Left renal cortex interstitium (tissue), 4 donors: ENCODE measurements at regions not wholly inside any gene's neighbourhood (a gene's known extent, or its start where the extent isn't known, plus 50 kb on each side); places are given as distances from the start of the nearest gene placed in this dataset.
"Not testable (repeated sequence)": the region's sequence is repeated elsewhere in the genome, so short reads cannot be mapped to it uniquely, and the experiment has no call there.

Source experiments
- DNase-seq, 4 donors: peaks; one replicate each; pipeline ENCODE4 v3.0.0-alpha.2; 2013; ENCODE audit warnings: low read depth in 4 of 4, low spot score in 2 of 4, missing footprints in 1 of 4

DNA sequence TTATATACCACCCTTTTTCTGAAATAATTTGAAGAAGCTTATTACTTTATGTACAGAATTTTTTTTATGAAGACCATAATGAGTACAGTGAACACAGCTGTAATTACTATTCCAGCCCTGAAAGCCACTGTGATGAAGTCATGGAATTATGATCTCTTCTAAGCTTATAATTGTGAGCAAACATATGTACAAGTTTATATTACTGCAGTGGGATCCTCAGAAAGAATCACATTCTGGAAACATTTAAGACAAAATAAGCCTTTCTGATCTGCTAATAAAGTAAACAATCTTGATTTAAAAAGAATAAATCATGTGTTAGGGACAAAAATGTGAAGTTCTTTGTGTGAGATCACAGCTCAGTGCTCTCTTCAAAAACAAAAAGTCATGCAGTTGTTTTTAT lies 560.4 kb downstream of the CD109 start:
- DNase-seq, result no peak

DNA sequence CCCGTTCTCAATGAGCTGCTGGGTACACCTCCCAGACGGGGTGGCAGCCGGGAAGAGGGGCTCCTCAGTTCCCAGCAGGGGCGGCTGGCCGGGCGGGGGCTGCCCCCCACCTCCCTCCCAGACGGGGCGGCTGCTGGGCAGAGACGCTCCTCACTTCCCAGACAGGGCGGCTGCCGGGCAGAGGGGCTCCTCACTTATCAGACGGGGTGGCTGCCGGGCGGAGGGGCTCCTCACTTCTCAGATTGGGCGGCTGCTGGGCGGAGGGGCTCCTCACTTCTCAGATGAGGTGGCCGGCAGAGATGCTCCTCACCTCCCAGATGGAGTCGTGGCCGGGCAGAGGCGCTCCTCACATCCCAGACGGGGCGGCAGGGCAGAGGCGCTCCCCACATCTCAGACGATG lies 559.0 kb downstream of the CD109 start:
- DNase-seq, result not testable (repeated sequence)

GRCh38 chr6:74254147-74254546 lies 558.1 kb downstream of the CD109 start:
- DNase-seq, result not testable (repeated sequence)

- DNase-seq, result no peak
Measured at GRCh38 chr6:74253261-74253660, 557.3 kb downstream of the CD109 start.

- no peak for DNase-seq
Measured at GRCh38 chr6:74250161-74250818, 554.3 kb downstream of the CD109 start.

DNA sequence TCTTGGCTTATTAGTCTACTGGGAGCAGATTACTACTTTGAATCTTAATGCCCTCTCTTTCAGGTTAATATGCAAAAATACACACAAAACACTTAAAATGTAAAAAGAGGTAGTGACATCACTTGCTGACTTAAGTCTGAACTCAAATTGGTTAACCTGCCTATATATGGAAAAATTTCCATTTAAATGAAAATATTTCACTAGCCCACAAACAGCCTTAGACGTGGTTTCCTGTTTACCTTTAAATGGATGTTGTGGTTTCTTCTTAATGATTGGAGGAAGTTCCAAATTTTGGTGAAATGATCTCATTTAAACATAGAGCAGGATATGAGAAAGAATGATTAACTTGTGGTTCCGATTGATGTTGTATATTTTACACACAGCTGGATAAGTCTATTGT lies 553.7 kb downstream of the CD109 start:
- no peak for DNase-seq

DNA sequence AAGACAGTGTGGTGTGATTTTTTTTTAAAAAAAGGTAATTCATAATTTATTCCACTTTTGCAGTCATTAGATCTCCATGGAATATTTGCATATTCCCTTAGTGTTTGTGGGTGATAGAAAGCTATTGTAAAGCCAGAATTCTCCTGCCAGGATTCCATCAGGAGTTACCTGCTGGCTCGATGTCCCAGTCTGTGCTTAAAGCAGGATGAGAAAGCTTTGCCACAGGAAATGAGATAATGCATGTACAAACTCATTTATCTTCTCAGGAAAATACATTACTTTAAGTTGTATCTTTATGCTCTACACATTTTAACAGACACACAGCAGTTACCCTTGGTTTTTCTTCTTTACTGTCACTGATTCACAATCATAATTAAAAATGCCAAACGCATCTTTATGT lies 553.0 kb downstream of the CD109 start:
- no peak for DNase-seq

DNA sequence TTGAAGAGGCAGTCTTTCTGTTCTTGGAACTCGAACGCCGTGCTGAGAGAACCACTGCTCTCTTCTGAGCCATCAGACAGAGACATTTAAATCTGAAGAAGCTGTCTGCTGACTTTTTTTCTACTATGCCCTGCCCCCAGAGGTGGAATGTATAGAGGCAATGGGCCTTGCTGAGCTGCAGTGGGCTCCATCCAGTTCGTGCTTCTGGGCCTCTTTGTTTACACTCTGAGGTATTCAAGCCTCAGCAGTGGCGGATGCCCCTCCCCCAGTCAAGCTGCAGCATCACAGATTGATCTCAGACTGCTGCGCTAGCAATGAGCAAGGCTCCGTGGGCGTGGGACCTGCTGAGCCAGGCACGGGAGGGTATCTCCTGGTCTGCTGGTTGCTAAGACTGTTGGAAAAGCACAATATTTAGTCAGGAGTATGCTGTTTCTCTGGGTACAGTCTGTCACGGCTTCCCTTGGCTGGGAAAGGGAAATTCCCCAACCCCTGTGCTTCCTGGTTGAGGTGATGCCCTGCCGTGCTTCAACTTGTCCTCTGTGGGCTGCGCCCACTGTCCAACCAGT lies 526.8 kb downstream of the CD109 start:
- no peak for DNase-seq

- DNase-seq, result no peak
Measured at GRCh38 chr6:74213995-74214394, 518.0 kb downstream of the CD109 start.

- no peak for DNase-seq
Measured at GRCh38 chr6:74208239-74208638, 512.2 kb downstream of the CD109 start.

GRCh38 chr6:74199215-74199915 lies 503.4 kb downstream of the CD109 start:
- DNase-seq, result no peak

GRCh38 chr6:74197310-74197709 lies 501.3 kb downstream of the CD109 start:
- DNase-seq, result no peak

DNA sequence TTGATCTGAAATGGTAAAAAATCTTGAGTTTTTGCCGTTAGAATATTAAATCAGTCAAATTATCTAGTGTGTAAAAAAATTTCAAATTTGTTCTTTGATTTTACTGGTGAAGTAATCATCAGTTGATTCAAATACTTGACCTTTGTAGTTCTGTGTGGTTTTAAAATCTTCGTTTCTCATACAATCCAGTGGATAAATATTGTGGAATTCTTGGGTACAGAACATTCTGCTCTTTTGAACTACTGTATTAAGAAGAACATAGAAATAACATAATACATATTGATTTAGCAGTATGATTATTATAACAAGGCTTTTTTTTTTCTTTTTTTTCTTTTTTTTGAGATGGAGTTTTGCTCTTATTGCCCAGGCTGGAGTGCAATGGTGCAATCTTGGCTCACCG lies 491.8 kb downstream of the CD109 start:
- no peak for DNase-seq

DNA sequence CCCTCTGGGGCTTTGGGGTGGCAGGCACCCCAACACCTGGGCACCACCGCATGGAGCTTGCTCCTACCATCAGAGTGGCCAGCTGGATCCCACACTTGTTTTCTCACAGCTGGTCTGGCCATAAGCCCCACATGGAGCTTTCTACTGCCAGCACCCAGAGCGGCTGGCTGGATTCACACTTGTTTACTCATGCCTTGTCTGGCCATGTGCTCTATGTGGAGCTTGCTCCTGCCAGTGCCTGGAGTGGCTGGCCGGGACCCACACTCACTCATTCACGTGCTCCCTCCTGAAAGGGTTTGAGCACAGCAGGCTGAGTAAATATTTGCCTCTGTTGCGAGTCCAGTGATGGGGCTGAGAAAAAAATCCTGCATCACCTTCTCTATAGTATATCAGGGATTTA lies 487.0 kb downstream of the CD109 start:
- no peak for DNase-seq

DNA sequence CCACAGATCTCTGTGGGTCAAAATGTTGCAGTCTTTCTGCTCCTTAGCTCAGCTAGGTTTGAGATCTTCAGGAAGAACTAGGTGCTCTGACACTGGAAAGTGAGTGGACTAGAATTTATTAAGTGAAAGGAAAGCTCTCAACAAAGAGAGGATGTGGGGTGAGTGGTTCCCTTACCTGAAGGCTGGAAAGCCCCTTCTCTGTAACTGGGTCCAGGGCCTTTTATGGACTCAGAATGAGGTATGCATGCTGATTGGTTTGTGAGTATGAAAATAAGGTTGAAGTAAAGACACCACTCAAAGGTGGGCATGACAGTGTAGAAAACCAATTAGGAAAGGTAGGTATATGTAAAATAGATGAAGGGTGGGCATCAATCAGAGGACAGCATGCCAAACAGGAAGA lies 485.5 kb downstream of the CD109 start:
- DNase-seq, result no peak

- DNase-seq, result no peak
Measured at GRCh38 chr6:74177506-74177905, 481.5 kb downstream of the CD109 start.

GRCh38 chr6:74170550-74170949 lies 474.5 kb downstream of the CD109 start:
- not testable (repeated sequence) for DNase-seq

GRCh38 chr6:74170118-74170517 lies 474.1 kb downstream of the CD109 start:
- no peak for DNase-seq

DNA sequence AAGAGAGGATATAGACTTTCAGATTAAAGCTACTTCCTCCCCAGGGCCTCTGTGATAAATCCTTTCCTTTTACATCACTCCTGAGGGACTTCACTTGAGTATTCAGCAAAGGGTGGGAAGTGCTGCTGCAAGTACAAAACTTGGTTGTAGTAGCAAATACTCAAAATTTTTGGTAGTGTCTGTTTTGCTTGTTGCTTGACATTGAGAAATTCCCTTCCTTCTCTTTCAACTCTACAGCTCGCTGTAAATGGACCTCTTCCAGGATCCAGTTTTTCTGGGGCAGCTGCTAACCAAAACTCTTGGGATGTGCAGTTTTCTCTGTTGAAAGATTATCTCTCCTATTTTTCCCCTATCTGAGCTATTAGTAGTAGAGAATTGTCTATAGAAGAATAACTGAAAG lies 472.0 kb downstream of the CD109 start:
- no peak for DNase-seq

GRCh38 chr6:74167511-74167910 lies 471.5 kb downstream of the CD109 start:
- DNase-seq, result no peak

DNA sequence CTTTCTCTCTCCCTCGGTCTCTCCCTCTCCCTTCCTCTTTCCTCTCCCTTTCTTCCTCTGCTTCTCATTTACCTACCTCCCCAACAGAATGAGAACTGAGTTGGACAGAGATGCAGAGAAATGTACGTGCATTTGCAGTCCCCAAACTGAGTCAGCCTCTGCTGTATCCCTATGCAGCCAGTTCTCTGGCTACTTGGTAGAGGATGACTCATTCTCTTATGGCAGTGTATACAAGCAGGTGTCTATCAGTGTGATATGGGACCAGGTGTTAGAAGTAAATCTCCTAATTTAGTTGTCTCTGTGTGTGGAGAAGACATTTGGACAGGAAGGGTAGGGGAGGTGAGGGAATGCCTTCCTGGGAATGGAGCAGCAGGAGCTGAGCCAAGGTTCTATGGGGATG lies 470.8 kb downstream of the CD109 start:
- DNase-seq, result no peak

GRCh38 chr6:74161380-74161779 lies 465.4 kb downstream of the CD109 start:
- no peak for DNase-seq
